ENCODE measurements at regions not wholly inside any gene's neighbourhood (a gene's known extent, or its start where the extent isn't known, plus 50 kb on each side); places are given as distances from the start of the nearest gene placed in this dataset.

DNA sequence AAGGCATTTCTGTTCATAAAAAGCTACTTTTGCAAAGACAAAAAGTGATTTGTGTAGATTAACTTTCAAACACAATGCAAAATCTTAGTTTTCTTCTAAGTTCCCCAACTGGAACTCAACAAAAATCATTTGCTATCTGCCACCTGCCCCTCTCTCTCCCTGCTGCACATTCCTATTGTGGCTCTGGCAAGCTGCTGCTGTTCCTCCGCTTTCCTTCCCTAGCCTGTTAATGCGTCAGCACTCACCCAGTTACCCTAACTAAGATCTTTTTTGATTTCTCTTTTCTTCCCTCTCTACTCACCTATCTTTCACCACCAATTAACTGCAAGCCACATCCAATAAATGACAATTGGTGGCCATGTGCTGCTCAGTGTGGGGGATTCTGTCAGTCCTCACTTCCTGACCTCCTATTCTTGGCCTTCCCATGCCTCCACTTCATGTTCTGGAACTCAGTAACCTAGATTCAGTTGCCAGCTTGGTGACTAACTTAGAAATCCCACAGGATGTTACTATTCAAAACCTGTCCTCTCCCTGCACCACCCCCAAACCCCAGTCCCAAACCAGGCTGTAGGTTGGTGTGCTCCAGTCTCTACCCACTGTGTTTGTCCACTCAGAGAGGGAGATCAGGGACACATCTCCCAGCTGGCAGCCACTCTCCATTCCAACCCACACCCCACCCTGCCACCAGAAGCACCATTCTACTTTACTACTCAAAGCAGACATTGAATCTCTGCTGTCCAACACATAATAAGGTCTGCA, 140.2 kb upstream of the CTTNBP2 start:
- no peak for DNase-seq (ENCODE audit: low read depth in 4 of 4, low spot score in 3 of 4)

DNA sequence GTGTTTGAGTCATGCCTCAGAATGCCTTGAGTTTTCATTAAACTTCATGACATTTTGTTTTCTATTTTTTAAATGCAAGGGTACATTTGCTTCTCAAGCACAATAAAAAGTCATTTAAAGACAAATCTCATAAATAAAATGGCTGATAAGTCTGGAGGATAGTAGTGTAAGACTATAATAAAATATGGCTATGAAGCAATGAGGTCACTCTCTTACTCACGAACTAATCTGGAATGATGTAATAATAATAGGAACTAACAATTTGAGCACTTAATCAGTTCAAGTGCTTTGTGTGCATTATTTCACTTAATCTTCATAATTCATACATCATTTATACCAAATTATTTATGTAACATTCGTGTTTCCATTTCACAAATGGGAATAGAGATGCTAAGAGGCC, 149.3 kb upstream of the CTTNBP2 start:
- DNase-seq (ENCODE audit: low read depth in 4 of 4, low spot score in 3 of 4), result no peak

- DNase-seq (ENCODE audit: low read depth in 4 of 4, low spot score in 3 of 4), result no peak
These were observed 153.6 kb upstream of the CTTNBP2 start for GRCh38 chr7:118026791-118027190.

- DNase-seq (ENCODE audit: low read depth in 4 of 4, low spot score in 3 of 4), result no peak
These were observed 155.0 kb upstream of the CTTNBP2 start for GRCh38 chr7:118028226-118028625.

- DNase-seq (ENCODE audit: low read depth in 4 of 4, low spot score in 3 of 4), result no peak
These were observed 154.0 kb upstream of the LSM8 start for GRCh38 chr7:118029826-118030422.

DNA sequence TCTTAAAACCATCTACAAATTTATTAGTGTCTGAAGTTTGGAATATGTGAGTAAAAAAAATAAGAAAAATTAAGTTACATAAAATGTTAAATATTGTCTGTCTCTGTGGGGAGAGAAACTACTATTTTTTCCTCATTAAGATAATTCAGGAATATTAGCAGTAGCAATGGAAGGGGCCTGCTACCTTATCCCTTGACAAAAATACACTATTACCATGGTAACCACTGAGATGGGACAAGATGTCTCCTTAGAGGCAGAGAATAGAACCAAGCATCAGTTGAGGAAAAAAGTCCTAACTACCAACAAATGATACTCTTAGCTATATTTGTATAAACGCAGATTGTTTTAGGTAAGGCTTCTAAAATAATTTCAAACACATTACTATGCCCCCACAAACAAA, 150.7 kb upstream of the LSM8 start:
- DNase-seq (ENCODE audit: low read depth in 4 of 4, low spot score in 3 of 4), result no peak

- DNase-seq (ENCODE audit: low read depth in 4 of 4, low spot score in 3 of 4), result no peak
These were observed 143.9 kb upstream of the LSM8 start for GRCh38 chr7:118039963-118040489.

DNA sequence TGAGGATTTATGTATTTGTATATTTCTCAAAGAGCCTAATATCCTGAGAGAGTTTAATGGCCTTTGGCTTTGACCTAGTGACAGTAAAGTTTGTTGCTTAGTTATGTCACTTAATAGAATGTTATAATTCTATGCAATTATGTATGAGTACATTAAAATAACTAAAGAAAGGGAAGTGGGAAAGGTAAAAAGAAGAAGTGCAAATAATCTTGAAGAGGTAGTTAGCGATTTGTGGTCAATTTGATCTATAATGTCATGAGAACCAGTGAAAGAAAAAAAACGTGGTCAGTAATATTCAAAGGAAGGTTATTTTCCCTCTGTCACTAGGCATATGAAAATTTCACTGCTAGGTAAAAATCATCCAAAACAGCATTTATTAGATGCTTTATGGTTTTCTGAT, 143.4 kb upstream of the LSM8 start:
- no peak for DNase-seq (ENCODE audit: low read depth in 4 of 4, low spot score in 3 of 4)

GRCh38 chr7:118041251-118041878, 142.6 kb upstream of the LSM8 start:
- DNase-seq (ENCODE audit: low read depth in 4 of 4, low spot score in 3 of 4), result no peak

DNA sequence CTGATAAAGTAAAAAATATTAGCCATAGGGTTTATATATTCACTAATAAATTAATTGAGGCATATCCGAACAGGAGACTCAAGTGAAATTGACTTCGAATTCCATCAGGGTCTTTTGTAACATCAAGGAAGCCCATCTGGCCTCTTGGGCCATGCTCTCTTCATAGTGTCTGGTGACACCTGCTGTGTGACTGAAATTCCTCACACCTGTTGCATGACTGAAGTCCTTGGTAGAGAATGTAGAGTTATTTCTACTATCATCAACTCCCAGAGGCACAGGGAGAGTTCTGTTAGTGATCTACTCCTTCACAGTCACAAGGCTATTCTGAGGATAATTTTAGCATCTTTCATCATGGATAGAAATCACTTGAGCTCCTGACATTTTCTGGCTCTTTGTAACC, 138.3 kb upstream of the LSM8 start:
- no peak for DNase-seq (ENCODE audit: low read depth in 4 of 4, low spot score in 3 of 4)

- no peak for DNase-seq (ENCODE audit: low read depth in 4 of 4, low spot score in 3 of 4)
These were observed 137.9 kb upstream of the LSM8 start for GRCh38 chr7:118046086-118046485.

DNA sequence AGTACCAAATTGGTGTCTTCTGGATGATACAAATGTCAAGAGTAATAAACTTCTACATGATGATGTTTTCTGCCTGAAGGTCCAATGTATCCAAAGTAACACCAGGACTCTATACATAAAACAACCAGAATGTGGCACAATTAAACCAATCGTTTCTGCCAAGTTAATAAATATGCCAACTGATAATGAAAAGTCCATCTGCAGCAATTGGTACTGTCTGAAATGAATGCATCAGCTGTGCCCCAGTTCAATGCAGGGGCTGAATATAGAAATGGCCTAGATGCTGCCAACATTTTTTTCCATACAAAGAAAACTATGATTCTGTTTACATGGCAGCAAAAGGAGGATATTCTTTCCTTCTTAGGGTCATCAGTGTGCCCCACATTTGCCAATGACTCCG, 137.2 kb upstream of the LSM8 start:
- DNase-seq (ENCODE audit: low read depth in 4 of 4, low spot score in 3 of 4), result no peak

DNA sequence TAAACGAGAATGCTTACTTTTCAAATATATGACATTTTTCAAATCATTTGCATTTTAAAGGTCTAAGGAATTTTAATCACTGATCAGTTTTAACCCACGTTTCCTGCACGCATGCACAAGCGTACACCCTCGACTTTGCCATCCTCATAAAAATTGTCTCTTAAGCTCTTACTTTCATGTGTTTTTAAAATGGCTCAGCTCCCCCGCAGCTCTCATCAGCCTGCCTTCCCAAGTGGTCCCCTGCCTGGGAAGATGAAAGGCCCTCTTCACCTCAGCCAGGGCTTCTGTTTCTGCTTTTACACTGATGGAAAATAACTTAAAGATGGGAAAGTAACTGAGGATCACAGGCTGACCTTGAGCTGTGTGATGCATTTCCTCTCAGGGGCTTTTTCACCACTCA, 131.6 kb upstream of the LSM8 start:
- no peak for DNase-seq (ENCODE audit: low read depth in 4 of 4, low spot score in 3 of 4)

- no peak for DNase-seq (ENCODE audit: low read depth in 4 of 4, low spot score in 3 of 4)
These were observed 130.6 kb upstream of the LSM8 start for GRCh38 chr7:118053353-118053752.

GRCh38 chr7:118054529-118054928, 129.4 kb upstream of the LSM8 start:
- DNase-seq (ENCODE audit: low read depth in 4 of 4, low spot score in 3 of 4), result no peak

- DNase-seq (ENCODE audit: low read depth in 4 of 4, low spot score in 3 of 4), result no peak
These were observed 128.3 kb upstream of the LSM8 start for GRCh38 chr7:118055647-118056046.

- no peak for DNase-seq (ENCODE audit: low read depth in 4 of 4, low spot score in 3 of 4)
These were observed 126.6 kb upstream of the LSM8 start for GRCh38 chr7:118057404-118057803.

DNA sequence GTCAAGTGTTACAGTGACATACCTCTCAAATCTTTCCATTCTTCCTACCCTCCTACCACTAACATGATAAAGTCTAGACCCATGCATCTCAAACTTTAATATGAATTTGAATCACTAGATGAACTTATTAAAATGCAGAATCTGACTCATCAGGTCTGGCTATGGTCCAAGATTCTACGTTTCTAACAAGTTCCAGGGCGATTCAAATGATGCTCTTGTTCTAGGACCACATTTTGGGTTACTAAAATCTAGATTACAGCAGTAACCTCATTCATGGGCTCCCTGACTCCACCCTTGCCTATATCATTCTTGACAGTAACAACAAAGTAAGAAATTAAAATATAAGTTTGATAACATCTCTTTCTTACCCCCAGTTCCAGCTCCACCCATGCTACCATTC, 124.8 kb upstream of the LSM8 start:
- DNase-seq (ENCODE audit: low read depth in 4 of 4, low spot score in 3 of 4), result no peak

GRCh38 chr7:118060692-118061091, 123.3 kb upstream of the LSM8 start:
- DNase-seq (ENCODE audit: low read depth in 4 of 4, low spot score in 3 of 4), result no peak

DNA sequence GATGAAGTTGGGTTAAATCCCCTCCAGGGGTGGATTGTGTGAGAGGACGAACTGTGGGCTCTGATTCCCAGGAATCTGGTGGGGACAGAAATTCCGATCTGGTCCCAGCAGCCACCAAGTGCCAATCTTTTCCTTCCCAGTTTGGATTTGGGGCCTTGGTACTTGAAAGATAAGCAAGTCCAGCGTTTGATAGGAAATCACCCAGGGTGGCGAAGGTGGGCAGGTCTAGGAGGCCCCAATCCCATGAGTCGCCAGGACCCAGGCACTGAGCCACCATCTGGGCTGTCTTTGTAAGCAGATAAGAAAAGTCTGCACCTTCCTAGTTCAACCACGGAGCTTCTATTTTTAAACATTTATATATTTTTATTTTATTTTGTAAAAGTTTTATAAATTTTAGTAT, 122.6 kb upstream of the LSM8 start:
- DNase-seq (ENCODE audit: low read depth in 4 of 4, low spot score in 3 of 4), result no peak

GRCh38 chr7:118072893-118073674, 110.9 kb upstream of the LSM8 start:
- no peak for DNase-seq (ENCODE audit: low read depth in 4 of 4, low spot score in 3 of 4)
